Stomach (tissue), 4 donors: ENCODE measurements at regions not wholly inside any gene's neighbourhood (a gene's known extent, or its start where the extent isn't known, plus 50 kb on each side); places are given as distances from the start of the nearest gene placed in this dataset.

Experiments used
- CTCF ChIP-seq, 7 experiments: fragments of 450-650 bp in 4 of 7; fragments of 200-600 bp in 3 of 7; sonication (generic) in 3 of 7; IDR thresholded peaks; one replicate each; pipeline ENCODE4 v1.5.1; 2016 to 2019; ENCODE audit warnings: antibody characterized with exemption in 7 of 7, control low read depth in 2 of 7, mild to moderate bottlenecking in 1 of 7
- EP300 ChIP-seq: sonication (generic); formaldehyde crosslinking; IDR thresholded peaks from one replicate; pipeline ENCODE4 v1.6.1; 2017; ENCODE audit warnings: antibody characterized with exemption
- POLR2AphosphoS5 ChIP-seq, 3 donors: sonication (generic); formaldehyde crosslinking; IDR thresholded peaks; one replicate each; pipeline ENCODE4 v1.6.1; 2016; ENCODE audit warnings: antibody characterized with exemption in 3 of 3

- TF ChIP-seq EP300 = no peak
- TF ChIP-seq CTCF (IDR thresholded peaks at IDR 0.05) = no peak
- TF ChIP-seq POLR2AphosphoS5 (IDR thresholded peaks at IDR 0.05) = no peak
Observed at GRCh38 chr2:156132941-156133340, 199.6 kb downstream of the NR4A2 start.
